Pancreas (tissue), 10 donors: ENCODE measurements at regions not wholly inside any gene's neighbourhood (a gene's known extent, or its start where the extent isn't known, plus 50 kb on each side); places are given as distances from the start of the nearest gene placed in this dataset.

Source experiments
- ATAC-seq, 4 donors: fragments of 200-7000 bp; cut with Tn5 transposase; one replicate each; pipeline versions ENCODE4 v1.8.0 to v1.9.1; 2020; ENCODE audit warnings: mild to moderate bottlenecking in 4 of 4, moderate library complexity in 4 of 4
- DNase-seq, 6 donors: peaks; one replicate each; pipeline ENCODE4 v3.0.0-alpha.2; 2020
- FAIRE-seq: peaks from 2 replicates; lab custom pipeline; 2012; peaks lifted over from hg19 to GRCh38; lab: Jason Lieb, UNC
- H3K27ac ChIP-seq, 4 donors: fragments of 200-600 bp; sonication (generic); 1 replicate in 3 of 4; 2 replicates in 1 of 4; pipeline versions ENCODE4 v1.5.0 to v1.8.0; 2020
- H3K27me3 ChIP-seq, 4 donors: fragments of 200-600 bp; one replicate each; pipeline ENCODE4 v1.8.0; 2021
- H3K36me3 ChIP-seq, 3 donors: fragments of 200-600 bp; sonication (generic) in 1 of 3; one replicate each; pipeline versions ENCODE4 v1.5.0 to v1.8.0; 2020 to 2021
- H3K4me1 ChIP-seq, 3 donors: fragments of 200-600 bp; one replicate each; pipeline ENCODE4 v1.8.0; 2021
- H3K4me3 ChIP-seq, 4 donors: fragments of 200-600 bp; sonication (generic) in 2 of 4; one replicate each; pipeline versions ENCODE4 v1.5.0 to v1.8.0; 2020 to 2021
- H3K9me3 ChIP-seq, 4 donors: fragments of 200-600 bp; one replicate each; pipeline ENCODE4 v1.8.0; 2021
- WGBS, 2 donors: extraction: QIAGEN DNeasy Blood & Tissue Kit; methylation state at CpG; one replicate each; pipeline ENCODE4 v1.1.7; 2013; 5-methylcytosine and 5-hydroxymethylcytosine counted together
- intact Hi-C, 3 donors: fragments of 100-400 bp; cut with DNase I; formaldehyde crosslinking; loops; one replicate each; pipeline versions ENCODE4 v1.11.1 to v1.14.2; 2022
- TF ChIP-seq, protein P1 (sequence below), 4 donors: fragments of 200-600 bp; sonication (generic) in 3 of 4; IDR thresholded peaks; one replicate each; pipeline versions ENCODE4 v1.5.0 to v1.8.0; 2021; ENCODE audit warnings: antibody characterized with exemption in 4 of 4
- donor health status: healthy with polysubstance abuse.
- donor health status: DM: no; HTN: no; CAD: no; lungs with moderate emphysema.
- donor health status: DM: no; HTN: no; CAD: no.
- donor health status: control.
- donor health status: control.
- donor health status: Bipolar disorder and iron deficiency.
- donor health status: DM: yes; HTN: yes; CAD: no.
- donor health status: DM: no; HTN: no; CAD: no.
- donor health status: DM: no; HTN: no; CAD: no.
- donor health status: DM: yes; HTN: yes; CAD: no.

DNA sequence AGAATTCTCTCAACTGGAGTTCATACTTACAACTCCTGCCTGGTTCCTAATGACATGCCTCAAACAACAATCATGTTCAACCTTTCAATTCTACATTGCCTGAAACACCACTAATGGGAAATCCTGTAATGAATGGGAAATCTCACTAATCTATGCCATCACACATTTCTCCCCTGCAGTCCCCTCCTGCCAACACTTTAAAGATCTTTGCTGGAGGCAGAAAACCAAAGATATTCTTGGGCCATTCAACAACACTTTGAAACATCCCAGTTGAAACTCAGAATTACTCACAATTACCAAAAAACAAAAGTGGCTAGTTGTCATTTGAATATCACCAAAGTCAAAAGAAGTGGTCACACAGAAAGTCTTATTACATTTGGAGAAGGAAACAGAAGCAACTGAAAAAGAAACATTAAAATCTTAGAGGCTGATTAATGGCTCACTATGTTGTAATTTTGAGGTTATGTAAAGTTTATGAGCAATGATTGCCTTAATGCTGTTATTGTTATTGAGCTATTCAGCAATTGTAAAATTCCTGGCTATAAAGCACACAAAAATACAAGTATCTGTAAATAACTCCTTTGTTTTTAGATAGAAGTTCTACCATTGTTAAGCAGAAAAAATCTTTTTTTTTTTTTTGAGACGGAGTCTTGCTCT lies 313.4 kb upstream of the SLC30A5 start:
- WGBS, 2 donors: 71 to 75% methylated on average over 1 of the region's 1 CpG
- Histone ChIP-seq H3K4me1 (no peaks in the 10 kb centered on the region), H3K36me3 (no peaks in the 10 kb centered on the region), H3K27me3 (no peaks in the 10 kb centered on the region), H3K4me3 (no peak overlapping the region), H3K27ac (no peak overlapping the region), H3K9me3 (no peaks in the 10 kb centered on the region)
- DNase-seq: no peak
- no peak for ATAC-seq
- intact Hi-C loops: no loop called here
- TF ChIP-seq, protein P1, sequence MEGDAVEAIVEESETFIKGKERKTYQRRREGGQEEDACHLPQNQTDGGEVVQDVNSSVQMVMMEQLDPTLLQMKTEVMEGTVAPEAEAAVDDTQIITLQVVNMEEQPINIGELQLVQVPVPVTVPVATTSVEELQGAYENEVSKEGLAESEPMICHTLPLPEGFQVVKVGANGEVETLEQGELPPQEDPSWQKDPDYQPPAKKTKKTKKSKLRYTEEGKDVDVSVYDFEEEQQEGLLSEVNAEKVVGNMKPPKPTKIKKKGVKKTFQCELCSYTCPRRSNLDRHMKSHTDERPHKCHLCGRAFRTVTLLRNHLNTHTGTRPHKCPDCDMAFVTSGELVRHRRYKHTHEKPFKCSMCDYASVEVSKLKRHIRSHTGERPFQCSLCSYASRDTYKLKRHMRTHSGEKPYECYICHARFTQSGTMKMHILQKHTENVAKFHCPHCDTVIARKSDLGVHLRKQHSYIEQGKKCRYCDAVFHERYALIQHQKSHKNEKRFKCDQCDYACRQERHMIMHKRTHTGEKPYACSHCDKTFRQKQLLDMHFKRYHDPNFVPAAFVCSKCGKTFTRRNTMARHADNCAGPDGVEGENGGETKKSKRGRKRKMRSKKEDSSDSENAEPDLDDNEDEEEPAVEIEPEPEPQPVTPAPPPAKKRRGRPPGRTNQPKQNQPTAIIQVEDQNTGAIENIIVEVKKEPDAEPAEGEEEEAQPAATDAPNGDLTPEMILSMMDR (IDR thresholded peaks at IDR 0.05): no peak
- FAIRE-seq: no peak

DNA sequence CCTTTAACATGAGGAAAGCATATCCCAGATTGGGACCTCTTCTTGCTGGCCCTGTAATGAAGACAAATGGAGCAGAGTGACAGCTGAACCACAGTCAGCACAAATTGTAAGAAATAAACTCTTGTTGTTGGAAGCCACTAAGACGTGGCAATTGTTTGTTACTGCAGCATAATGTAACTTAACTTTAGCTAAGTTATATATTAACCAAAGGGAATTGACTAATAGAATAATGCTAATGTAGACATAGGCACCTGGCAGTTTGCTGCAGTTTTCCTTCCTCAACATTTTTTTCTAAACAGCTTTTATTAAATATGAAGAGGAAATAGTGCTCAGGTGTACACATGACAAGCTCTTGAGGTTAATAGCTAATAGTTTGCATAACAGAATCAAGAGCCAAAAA lies 300.7 kb upstream of the SLC30A5 start:
- Histone ChIP-seq H3K4me3 (no peak overlapping the region), H3K9me3 (no peaks in the 10 kb centered on the region), H3K27me3 (no peaks in the 10 kb centered on the region), H3K27ac (no peak overlapping the region), H3K4me1 (no peaks in the 10 kb centered on the region), H3K36me3 (no peaks in the 10 kb centered on the region)
- TF ChIP-seq, protein P1 (IDR thresholded peaks at IDR 0.05): no peak
- 15 to 32% methylated on average over 1 of the region's 1 CpG for WGBS, 2 donors
- intact Hi-C loops: no loop called here
- no peak for DNase-seq
- ATAC-seq: peak in 1 of 4 donors; percentile 18
- FAIRE-seq: no peak

DNA sequence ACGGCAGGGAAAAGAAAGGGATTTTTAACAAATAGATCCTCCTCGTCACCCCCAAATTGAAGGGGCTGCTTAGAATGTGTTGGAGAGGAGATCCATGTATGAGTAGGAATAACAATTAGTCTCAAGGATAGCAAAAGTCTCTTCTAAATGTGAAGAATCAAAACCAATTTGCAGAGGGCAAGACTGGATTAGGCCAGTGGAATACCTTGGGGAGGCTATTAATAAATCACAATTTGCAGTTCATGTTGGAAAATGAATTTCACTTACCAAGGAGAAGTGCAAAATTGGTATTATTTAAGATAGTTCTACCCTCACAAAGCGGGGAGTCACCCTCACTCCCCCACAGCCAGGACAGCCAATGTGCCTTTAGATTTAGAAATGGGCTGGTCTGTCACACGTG lies 299.8 kb upstream of the SLC30A5 start:
- 68 to 81% methylated on average over 4 of the region's 4 CpGs for WGBS, 2 donors
- H3K27me3 ChIP-seq: no peaks in the 10 kb centered on the region
- H3K36me3 ChIP-seq: no peaks in the 10 kb centered on the region
- H3K4me3 ChIP-seq: no peak overlapping the region
- no peak for DNase-seq
- no peaks in the 10 kb centered on the region for H3K9me3 ChIP-seq
- ATAC-seq: no peak
- no peaks in the 10 kb centered on the region for H3K4me1 ChIP-seq
- no peak overlapping the region for H3K27ac ChIP-seq
- TF ChIP-seq, protein P1 (IDR thresholded peaks at IDR 0.05): no peak
- no peak for FAIRE-seq
- intact Hi-C loops: no loop called here

DNA sequence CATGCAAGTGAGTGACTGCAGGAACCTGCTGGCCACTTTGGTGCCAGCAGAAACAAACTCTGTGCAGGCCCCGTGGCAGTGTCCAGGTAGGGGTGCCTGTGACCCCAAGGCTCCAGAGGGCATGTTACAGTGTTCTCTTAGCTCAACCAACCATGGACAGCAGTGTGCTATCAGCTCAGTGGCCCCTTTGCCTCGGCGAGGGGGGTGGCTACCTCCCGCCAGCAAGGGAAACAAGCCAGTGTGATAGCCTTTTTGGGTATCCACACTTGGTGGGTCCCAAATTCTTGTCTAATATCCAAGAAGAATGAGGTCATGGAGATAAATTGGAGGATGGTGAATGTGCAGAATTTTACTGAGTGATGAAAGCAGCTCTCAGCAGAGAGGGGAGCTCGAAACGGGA lies 298.6 kb upstream of the SLC30A5 start:
- 64 to 74% methylated on average over 6 of the region's 6 CpGs for WGBS, 2 donors
- H3K27ac ChIP-seq: no peak overlapping the region
- H3K36me3 ChIP-seq: no peaks in the 10 kb centered on the region
- H3K4me1 ChIP-seq: no peaks in the 10 kb centered on the region
- H3K4me3 ChIP-seq: no peak overlapping the region
- FAIRE-seq (no peak), ATAC-seq (no peak), DNase-seq (no peak)
- H3K27me3 ChIP-seq: no peaks in the 10 kb centered on the region
- no peaks in the 10 kb centered on the region for H3K9me3 ChIP-seq
- TF ChIP-seq, protein P1 (IDR thresholded peaks at IDR 0.05): no peak
- intact Hi-C loops: no loop called here
